ENCODE measurements at regions not wholly inside any gene's neighbourhood (a gene's known extent, or its start where the extent isn't known, plus 50 kb on each side); places are given as distances from the start of the nearest gene placed in this dataset.
"Not testable (repeated sequence)": the region's sequence is repeated elsewhere in the genome, so short reads cannot be mapped to it uniquely, and the experiment has no call there.

DNA sequence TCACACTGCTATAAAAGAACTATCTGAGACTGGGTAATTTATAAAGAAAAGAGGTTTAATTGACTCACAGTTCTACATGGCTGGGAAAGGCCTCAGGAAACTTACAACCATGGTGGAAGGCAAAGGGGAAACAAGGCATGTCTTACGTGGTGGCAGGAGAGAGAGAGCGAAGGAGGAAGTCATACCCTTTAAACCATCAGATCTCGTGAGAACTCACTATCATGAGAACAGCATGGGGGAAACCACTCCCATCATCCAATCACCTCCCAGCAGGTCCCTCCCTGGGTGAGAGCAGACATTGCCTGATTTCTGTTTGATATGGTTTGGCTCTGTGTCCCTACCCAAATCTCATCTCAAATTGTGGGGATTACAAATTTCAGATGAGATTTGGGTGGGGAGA, 86.9 kb upstream of the CTDP1 start:
- not testable (repeated sequence) for FAIRE-seq; DNase-seq (ENCODE audit: low spot score in 2 of 2)

DNA sequence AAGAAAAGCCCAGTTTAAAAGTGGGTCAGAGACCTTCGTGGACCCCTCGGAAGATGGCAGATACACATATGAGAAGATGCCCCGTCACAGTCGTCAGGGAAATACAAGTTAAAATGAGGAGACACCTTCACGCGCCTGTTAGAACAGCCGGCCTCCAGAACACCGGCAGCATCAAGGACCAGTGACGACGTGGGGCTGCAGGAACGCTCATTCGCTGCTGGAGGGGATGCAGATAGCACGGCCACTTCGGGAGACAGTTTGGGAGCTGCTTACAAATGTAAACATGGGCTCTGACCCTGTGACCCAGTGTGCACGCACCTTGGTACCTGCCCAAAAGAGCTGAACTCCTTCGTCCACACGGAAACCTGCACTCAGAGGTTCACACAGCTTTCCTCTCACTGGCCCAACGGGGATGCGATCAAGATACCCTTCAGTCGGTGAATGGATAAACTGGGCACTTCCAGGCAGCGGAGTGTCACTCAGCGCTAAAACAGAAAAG, 83.7 kb upstream of the CTDP1 start:
- DNase-seq (ENCODE audit: low spot score in 2 of 2) (no peak), FAIRE-seq (no peak)

GRCh38 chr18:79596446-79597175, 83.0 kb upstream of the CTDP1 start:
- DNase-seq (ENCODE audit: low spot score in 2 of 2), result no peak
- no peak for FAIRE-seq

DNA sequence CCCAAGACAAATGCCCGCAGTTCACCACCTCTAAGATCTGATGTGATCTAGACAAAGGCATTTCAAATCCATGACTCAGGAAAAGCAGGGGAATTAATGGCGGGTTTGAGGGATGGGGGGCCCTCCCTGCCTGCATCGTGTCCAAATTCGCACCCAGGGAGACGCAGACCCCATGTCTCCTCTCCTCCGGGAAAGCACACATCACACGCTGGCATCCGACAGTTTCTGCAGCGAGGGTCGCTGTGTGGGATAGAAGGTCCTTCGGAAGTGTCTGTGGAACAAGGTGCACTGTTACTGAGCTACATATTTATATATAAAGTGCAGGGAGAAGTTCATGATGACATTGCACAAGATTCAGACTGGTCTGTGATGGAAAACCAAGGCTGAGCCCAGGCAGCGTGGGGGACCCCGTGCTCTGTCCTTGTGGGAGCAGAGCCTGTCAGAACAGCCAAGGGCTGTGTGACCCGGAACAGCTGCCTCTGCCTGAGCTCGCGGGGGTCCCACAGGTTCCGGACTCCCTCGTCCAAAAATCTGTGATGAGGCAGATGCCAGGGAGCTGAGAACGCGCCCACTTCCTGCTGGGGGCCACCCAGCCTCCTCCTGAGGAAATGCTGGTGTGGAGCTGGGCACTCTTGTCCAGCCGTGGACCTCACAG, 82.3 kb upstream of the CTDP1 start:
- no peak for FAIRE-seq

GRCh38 chr18:79597831-79598632, 81.6 kb upstream of the CTDP1 start:
- no peak for FAIRE-seq
- DNase-seq (ENCODE audit: low spot score in 2 of 2), result no peak

More for the DNA sequence above, 82.3 kb upstream of the CTDP1 start:
- no peak for DNase-seq (ENCODE audit: low spot score in 2 of 2)

DNA sequence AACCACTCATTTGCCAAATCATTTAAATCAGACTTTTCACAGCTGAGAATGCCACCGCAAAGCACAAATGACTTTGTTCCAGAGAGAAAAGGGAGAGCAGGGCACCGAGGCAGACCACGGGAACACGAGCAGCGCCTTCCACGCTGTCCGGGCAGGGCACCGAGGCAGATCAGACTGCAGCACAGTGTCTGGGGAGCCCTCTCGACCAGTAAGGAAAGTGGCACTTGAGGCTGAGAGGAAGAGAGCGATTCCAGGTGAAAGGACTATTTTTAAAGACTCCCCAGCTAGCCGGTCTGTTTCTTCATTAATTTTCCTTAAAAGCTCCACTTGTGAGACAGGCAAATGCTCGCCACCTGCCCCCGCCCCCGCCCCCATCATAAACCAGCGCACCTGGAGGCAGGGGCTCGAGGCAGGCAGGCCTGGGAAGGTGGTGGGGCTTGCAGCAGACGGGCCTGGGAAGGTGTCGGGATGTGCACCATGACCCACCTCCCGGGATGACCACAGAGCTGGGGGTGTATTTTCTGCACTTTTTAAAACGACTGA, 80.9 kb upstream of the CTDP1 start:
- FAIRE-seq (no peak), DNase-seq (ENCODE audit: low spot score in 2 of 2) (no peak)

DNA sequence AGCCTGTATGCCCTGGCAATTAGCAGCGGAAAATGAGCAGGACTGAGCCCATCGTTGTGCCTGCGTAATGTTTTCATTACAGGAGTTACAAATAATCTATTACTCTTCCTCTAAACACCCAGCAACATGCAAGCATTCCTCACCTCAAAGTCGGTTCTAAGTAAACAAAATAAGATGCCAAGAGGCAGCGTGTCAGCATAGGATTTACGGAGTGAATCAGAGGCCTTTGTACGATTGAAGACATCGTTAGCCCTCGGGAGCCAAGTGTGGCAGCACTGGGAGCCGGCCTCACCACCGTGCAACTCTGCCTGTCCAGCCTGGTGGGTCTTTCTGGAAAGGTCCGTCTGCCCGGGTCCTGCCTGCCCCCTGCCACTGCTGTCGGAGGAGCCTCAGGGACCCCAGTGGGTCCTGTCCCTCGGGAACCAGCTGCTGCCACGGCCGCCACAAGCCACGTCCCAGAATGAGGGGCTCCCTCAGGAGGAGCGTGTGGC, 80.1 kb upstream of the CTDP1 start:
- FAIRE-seq, result no peak

DNA sequence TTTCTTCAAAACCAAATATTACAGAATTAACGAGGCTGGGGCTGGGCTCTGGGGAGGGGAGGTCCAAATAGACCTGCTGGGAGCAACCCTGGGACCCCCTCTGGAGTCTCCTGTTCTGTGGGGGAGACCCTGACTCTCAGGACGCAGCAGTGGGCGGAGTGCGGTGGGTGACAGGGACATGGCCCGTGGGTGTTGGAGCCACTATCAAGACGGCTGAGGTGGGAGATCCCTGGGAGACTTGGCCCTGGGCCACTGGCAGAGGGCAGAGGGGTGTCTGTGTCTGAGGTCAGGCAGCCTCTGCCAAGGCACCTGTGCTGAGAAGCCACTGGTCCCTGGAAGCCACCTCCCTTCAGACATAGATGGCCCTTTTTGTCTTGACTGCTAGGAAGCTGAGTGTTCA, 79.5 kb upstream of the CTDP1 start:
- DNase-seq (ENCODE audit: low spot score in 2 of 2), result no peak
- no peak for FAIRE-seq

More for the DNA sequence above, 80.1 kb upstream of the CTDP1 start:
- no peak for DNase-seq (ENCODE audit: low spot score in 2 of 2)

DNA sequence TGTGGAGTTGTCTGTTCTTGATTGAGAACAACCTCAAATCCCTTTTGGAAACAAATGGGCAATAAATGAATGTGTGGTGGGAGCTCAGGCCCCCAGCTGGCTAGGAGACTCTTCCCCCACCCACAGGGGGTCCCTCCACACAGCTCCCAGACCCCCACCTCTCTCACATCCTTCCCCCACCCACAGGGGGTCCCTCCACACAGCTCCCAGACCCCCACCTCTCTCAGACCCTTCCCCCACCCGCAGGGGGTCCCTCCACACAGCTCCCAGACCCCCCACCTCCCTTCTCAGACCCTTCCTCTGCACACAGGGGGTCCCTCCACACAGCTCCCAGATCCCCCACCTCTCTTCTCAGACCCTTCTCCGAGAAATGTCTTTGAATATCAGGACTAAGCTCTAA, 79.0 kb upstream of the CTDP1 start:
- DNase-seq (ENCODE audit: low spot score in 2 of 2) (no peak), FAIRE-seq (no peak)

DNA sequence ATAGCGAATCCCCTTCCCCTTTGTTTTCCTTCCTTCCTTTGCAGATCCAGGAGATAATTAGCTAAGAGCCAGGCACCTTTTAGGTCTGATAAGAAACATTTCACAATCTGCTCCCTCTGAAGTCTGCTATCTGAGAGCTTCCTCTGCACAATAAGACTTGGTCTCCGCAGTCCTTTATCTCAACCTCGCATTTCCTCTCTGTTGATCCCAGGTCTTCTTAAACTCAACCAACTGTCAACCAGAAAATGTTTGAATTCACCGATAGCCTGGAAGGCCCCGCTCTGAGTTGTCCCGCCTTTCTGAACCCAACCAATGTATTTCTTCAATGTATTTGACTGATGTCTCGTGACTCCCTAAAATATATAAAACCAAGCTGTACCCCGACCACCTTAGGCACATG, 78.4 kb upstream of the CTDP1 start:
- DNase-seq (ENCODE audit: low spot score in 2 of 2) (no peak), FAIRE-seq (no peak)

DNA sequence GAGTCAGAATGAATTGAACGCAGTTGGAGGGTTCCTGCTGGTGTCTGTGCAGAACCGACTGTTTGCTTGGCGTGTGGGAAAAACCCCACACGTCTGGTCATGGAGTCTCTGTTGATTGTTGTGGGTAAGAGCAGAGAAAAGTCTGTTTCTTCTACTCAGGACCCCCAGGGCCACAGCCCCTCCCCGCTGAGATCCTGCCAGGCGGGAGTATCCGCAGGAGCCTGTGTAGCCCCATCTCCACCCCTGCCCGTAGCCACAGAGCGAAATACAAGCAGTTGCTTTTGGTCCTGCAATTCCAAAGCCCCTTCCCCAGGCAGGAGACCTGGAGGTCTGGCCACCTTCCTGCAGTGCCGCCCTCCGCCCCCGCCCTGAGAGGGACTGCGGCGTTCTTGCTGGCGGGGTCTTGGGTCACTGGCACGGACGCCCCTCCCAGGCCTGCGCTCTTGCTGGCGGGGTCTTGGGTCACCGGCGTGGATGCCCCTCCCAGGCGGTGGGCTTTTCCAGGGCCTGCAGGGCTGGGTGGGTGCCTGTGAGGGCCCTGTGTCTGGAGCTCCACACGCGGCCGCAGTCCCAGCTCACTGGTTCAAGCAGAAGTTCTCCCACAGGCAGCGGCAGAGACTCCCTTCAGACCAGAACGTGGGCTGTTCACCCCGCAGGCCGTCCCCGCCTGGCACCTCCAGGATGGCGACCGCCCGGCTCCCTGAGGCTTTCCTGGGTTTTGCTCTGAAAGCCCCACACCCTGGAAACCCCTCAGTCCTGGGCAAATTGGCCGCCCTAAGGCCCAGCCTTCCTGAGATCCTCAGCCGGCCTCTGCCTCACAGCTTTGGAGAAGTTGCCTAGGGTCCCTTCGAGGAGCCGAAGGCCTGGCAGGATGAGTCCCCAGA, 76.0 kb upstream of the CTDP1 start:
- FAIRE-seq, result no peak
- no peak for DNase-seq (ENCODE audit: low spot score in 2 of 2)

DNA sequence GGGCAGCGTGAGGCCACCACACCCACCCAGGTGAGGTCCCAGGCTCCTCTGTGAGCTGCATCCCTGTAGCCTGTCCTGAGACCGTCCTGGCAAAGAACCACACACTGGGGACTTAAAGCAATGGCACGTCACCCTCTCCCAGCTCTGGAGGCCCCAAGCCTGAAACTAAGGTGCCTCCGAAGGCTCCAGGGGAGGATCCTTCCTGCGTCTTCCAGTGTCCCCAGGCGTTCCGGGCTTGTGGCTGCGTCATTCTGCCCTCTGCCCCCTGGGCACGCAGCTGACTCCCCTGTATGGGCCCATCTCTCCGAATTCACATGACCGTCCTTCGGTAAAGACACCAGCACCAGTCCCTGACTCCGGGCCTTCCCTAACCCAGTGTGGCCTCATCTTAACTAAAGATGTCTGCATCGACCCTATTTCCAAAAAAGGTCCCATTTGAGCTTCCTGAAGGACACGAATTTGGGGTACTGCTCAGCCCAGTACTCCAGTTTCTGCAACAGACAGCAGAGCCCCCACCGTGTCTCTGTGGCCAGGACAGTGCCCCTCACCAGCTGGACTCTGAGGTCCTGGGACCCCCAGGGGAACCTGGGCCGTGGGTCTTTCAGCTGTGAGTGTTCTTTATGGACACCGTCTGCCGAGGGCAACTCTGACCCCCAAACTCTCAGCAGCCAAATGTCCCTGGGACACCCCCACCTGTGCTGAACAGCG, 75.2 kb upstream of the CTDP1 start:
- DNase-seq (ENCODE audit: low spot score in 2 of 2) (no peak), FAIRE-seq (no peak)

DNA sequence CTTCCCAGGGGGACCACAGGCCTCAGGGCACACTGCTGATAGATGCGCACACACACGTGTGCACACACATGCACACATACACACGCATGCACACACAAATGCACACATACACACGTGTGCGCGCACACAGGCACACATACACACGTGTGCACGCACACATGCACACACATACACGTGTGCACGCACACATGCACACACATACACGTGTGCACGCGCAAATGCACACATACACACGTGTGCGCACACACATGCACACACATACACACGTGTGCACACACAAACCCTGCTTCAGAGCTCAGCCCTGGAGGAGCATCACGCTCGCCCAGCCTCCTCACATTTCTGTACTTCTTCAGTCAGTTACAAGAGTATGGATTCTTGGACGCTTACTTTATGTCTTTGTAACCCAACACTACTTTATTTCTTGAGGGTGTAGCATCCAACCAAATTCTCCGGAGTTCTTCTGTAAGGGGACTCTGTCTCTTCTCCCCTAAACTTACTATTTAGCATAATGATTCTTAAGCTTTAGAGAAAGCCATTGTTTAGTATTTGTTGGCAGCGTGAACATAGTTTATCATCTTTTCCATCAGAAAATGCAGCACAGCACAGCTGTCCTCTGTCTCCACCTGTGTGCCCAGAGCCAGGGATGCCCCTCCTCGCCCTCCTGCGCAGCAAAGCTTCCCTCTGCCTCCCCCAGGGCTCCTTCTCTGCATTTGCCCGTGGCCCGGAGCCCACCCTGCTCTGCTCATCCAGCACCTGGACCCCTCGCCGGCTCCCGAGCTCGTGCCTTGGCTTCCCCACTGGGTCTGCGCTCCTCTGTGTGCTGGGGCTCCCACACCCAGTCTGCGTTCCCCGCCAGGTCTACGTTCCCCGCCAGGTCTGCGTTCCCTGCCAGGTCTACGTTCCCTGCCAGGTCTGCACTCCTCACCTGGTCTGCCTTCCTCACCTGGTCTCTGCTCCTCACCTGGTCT, 74.4 kb upstream of the CTDP1 start:
- DNase-seq (ENCODE audit: low spot score in 2 of 2) (no peak), FAIRE-seq (no peak)

- not testable (repeated sequence) for DNase-seq (ENCODE audit: low spot score in 2 of 2); FAIRE-seq
Observed at GRCh38 chr18:79606071-79606470, 73.5 kb upstream of the CTDP1 start.

GRCh38 chr18:79606621-79607331, 72.8 kb upstream of the CTDP1 start:
- no peak for FAIRE-seq
- no peak for DNase-seq (ENCODE audit: low spot score in 2 of 2)

- no peak for FAIRE-seq
- DNase-seq (ENCODE audit: low spot score in 2 of 2), result no peak
Observed at GRCh38 chr18:79607361-79607952, 72.1 kb upstream of the CTDP1 start.

DNA sequence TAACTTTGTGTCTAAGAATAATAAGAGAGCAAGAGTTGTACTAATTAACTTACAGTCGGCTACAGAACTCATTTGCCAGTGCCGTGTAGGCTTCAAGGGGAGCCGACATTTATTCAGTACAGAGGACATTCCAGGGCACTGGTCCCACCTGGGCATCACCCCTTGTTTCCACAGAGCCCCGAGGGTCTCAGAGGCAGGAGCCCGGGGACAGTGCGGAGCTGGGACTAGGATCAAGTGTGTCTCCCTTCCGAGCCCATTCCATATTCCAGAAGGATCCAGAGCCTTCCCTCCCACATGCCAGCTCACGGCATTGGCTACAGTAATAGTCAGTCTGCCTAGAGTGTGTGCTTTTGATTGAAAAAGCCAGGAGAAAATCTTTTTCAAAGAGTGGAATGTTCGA, 71.5 kb upstream of the CTDP1 start:
- DNase-seq (ENCODE audit: low spot score in 2 of 2) (no peak), FAIRE-seq (no peak)

Data from frontal cortex (tissue), 3 donors.